DOHH2 (cell line): ENCODE measurements at regions not wholly inside any gene's neighbourhood (a gene's known extent, or its start where the extent isn't known, plus 50 kb on each side); places are given as distances from the start of the nearest gene placed in this dataset.

ENCODE experiments used
- H3F3A ChIP-seq: fragments of 200-600 bp; sonication (generic), shearing (Covaris generic); 2 replicates; pipeline ENCODE4 v1.6.0; 2016; ENCODE audit warnings: antibody characterized with exemption, mild to moderate bottlenecking; ENCODE audit not compliant: control insufficient read depth, insufficient read depth
- H3K27ac ChIP-seq: fragments of 200-600 bp; sonication (generic); 2 replicates; pipeline ENCODE4 v1.5.1; 2014; ENCODE audit warnings: low read depth, mild to moderate bottlenecking, low read length, moderate library complexity
- H3K27me3 ChIP-seq: fragments of 200-600 bp; sonication (generic); 2 replicates; pipeline ENCODE4 v1.6.1; 2014; ENCODE audit warnings: mild to moderate bottlenecking, low read length, mixed read lengths; ENCODE audit not compliant: control insufficient read depth
- H3K36me3 ChIP-seq: fragments of 200-600 bp; sonication (generic); 2 replicates; pipeline ENCODE4 v1.6.1; 2014; ENCODE audit warnings: mild to moderate bottlenecking, low read length, moderate library complexity, mixed read lengths; ENCODE audit not compliant: control insufficient read depth
- H3K4me1 ChIP-seq: fragments of 200-600 bp; sonication (generic); 2 replicates; pipeline ENCODE4 v1.6.1; 2014; ENCODE audit warnings: mild to moderate bottlenecking, low read length, mixed read lengths; ENCODE audit not compliant: control insufficient read depth
- H3K4me2 ChIP-seq: fragments of 200-600 bp; sonication (generic); 2 replicates; pipeline ENCODE4 v1.6.0; 2014; ENCODE audit warnings: mild to moderate bottlenecking, low read length, moderate library complexity
- H3K4me3 ChIP-seq: fragments of 200-600 bp; sonication (generic); 2 replicates; pipeline ENCODE4 v1.5.1; 2014; ENCODE audit warnings: mild to moderate bottlenecking, low read length, mixed read lengths
- H3K79me2 ChIP-seq: fragments of 200-600 bp; sonication (generic); 2 replicates; pipeline ENCODE4 v1.6.1; 2014; ENCODE audit warnings: mild to moderate bottlenecking, low read length, mixed read lengths; ENCODE audit not compliant: control insufficient read depth
- H3K9me2 ChIP-seq: fragments of 200-600 bp; sonication (generic); replicated peaks from 2 replicates; pipeline ENCODE4 v1.6.1; 2014; ENCODE audit warnings: mild to moderate bottlenecking, low read length, mixed read lengths; ENCODE audit not compliant: control insufficient read depth
- H3K9me3 ChIP-seq: fragments of 200-600 bp; sonication (generic); 2 replicates; pipeline ENCODE4 v1.6.1; 2014; ENCODE audit warnings: antibody characterized with exemption, low read length, mixed read lengths; ENCODE audit not compliant: control insufficient read depth, insufficient read depth
- H4K20me1 ChIP-seq: fragments of 200-600 bp; sonication (generic); 2 replicates; pipeline ENCODE4 v1.6.0; 2014; ENCODE audit warnings: low read depth, mild to moderate bottlenecking, antibody characterized with exemption, low read length, moderate library complexity; ENCODE audit not compliant: control insufficient read depth, insufficient read depth
- EZH2phosphoT487 ChIP-seq: fragments of 200-600 bp; sonication (generic); IDR thresholded peaks from 2 replicates; pipeline ENCODE4 v1.6.1; 2017; ENCODE audit warnings: borderline replicate concordance, mild to moderate bottlenecking, antibody characterized with exemption, low read length, moderate library complexity, mixed read lengths
- TF ChIP-seq, protein P1 (sequence below): fragments of 200-600 bp; sonication (generic); IDR thresholded peaks from one replicate; pipeline ENCODE4 v1.5.1; 2014; ENCODE audit warnings: antibody characterized with exemption, mild to moderate bottlenecking, low read depth, low read length; ENCODE audit not compliant: poor library complexity, severe bottlenecking

- H3K4me1 ChIP-seq = no peaks in the 10 kb centered on the region
- H3K4me3 ChIP-seq = no peak overlapping the region
- H3K27ac ChIP-seq = no peak overlapping the region
- H4K20me1 ChIP-seq = no peaks in the 10 kb centered on the region
- H3K36me3 ChIP-seq = no peaks in the 10 kb centered on the region
- H3K79me2 ChIP-seq = no peaks in the 10 kb centered on the region
- TF ChIP-seq, protein P1, sequence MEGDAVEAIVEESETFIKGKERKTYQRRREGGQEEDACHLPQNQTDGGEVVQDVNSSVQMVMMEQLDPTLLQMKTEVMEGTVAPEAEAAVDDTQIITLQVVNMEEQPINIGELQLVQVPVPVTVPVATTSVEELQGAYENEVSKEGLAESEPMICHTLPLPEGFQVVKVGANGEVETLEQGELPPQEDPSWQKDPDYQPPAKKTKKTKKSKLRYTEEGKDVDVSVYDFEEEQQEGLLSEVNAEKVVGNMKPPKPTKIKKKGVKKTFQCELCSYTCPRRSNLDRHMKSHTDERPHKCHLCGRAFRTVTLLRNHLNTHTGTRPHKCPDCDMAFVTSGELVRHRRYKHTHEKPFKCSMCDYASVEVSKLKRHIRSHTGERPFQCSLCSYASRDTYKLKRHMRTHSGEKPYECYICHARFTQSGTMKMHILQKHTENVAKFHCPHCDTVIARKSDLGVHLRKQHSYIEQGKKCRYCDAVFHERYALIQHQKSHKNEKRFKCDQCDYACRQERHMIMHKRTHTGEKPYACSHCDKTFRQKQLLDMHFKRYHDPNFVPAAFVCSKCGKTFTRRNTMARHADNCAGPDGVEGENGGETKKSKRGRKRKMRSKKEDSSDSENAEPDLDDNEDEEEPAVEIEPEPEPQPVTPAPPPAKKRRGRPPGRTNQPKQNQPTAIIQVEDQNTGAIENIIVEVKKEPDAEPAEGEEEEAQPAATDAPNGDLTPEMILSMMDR = no peak
- no peak for TF ChIP-seq EZH2phosphoT487
- H3K9me2 ChIP-seq = no peaks in the 10 kb centered on the region; the same call in 1 of the 2 replicates
- H3K4me2 ChIP-seq = no peak overlapping the region
- no peaks in the 10 kb centered on the region for H3K9me3 ChIP-seq
- H3F3A ChIP-seq = no peaks in the 10 kb centered on the region
- H3K27me3 ChIP-seq = no peaks in the 10 kb centered on the region
Measured at GRCh38 chr1:57672346-57673140, 248.7 kb upstream of the DAB1 start.

- no peak for TF ChIP-seq EZH2phosphoT487
- TF ChIP-seq, protein P1 = no peak
- H3K79me2 ChIP-seq = no peaks in the 10 kb centered on the region
Measured at GRCh38 chr1:57671750-57672149, 247.9 kb upstream of the DAB1 start.

DNA sequence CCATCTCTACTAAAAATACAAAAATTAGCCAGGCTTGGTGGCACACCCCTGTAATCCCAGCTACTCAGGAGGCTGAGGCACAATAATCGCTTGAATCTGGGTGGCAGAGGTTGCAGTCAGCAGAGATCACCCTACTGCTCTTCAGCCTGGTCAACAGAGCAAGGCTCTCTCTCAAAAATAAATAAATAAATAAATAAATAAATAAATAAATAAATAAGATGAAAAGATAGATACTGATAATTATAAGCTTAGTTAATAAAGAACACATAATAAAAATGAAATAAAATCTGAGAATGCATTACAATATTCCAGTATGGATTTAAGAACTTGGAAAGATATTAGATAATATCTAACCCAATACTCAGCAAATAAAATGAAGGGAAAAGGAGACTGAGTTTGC is 235.9 kb upstream of the DAB1 start:
- Histone ChIP-seq H4K20me1 (no peaks in the 10 kb centered on the region), H3K36me3 (no peaks in the 10 kb centered on the region), H3K9me2 (no peaks in the 10 kb centered on the region), H3K4me3 (no peak overlapping the region), H3K79me2 (no peaks in the 10 kb centered on the region), H3F3A (no peaks in the 10 kb centered on the region), H3K27ac (no peak overlapping the region), H3K4me2 (no peak overlapping the region), H3K9me3 (no peaks in the 10 kb centered on the region), H3K27me3 (no peaks in the 10 kb centered on the region), H3K4me1 (no peaks in the 10 kb centered on the region)
- TF ChIP-seq, protein P1 = no peak
- TF ChIP-seq EZH2phosphoT487 = no peak

More at GRCh38 chr1:57671750-57672149, 247.9 kb upstream of the DAB1 start:
- no peaks in the 10 kb centered on the region for H3K9me3 ChIP-seq
- H3F3A ChIP-seq = no peaks in the 10 kb centered on the region
- H3K36me3 ChIP-seq = no peaks in the 10 kb centered on the region
- H3K9me2 ChIP-seq = no peaks in the 10 kb centered on the region; the same call in 1 of the 2 replicates
- H3K27me3 ChIP-seq = no peaks in the 10 kb centered on the region
- H4K20me1 ChIP-seq = no peaks in the 10 kb centered on the region
- no peak overlapping the region for H3K4me2 ChIP-seq
- H3K27ac ChIP-seq = no peak overlapping the region
- H3K4me1 ChIP-seq = no peaks in the 10 kb centered on the region
- H3K4me3 ChIP-seq = no peak overlapping the region
